Stomach (tissue), 4 donors: ENCODE measurements at regions not wholly inside any gene's neighbourhood (a gene's known extent, or its start where the extent isn't known, plus 50 kb on each side); places are given as distances from the start of the nearest gene placed in this dataset.

ENCODE experiments used
- CTCF ChIP-seq, 7 experiments: fragments of 450-650 bp in 4 of 7; fragments of 200-600 bp in 3 of 7; sonication (generic) in 3 of 7; IDR thresholded peaks; one replicate each; pipeline ENCODE4 v1.5.1; 2016 to 2019; ENCODE audit warnings: antibody characterized with exemption in 7 of 7, control low read depth in 2 of 7, mild to moderate bottlenecking in 1 of 7
- POLR2A ChIP-seq, 4 donors: fragments of 450-650 bp; IDR thresholded peaks; one replicate each; pipeline ENCODE4 v1.6.1; 2016; ENCODE audit warnings: antibody characterized with exemption in 4 of 4, control low read depth in 2 of 4, mild to moderate bottlenecking in 1 of 4, moderate library complexity in 1 of 4
- POLR2AphosphoS5 ChIP-seq, 3 donors: sonication (generic); formaldehyde crosslinking; IDR thresholded peaks; one replicate each; pipeline ENCODE4 v1.6.1; 2016; ENCODE audit warnings: antibody characterized with exemption in 3 of 3

GRCh38 chr5:68429510-68429909 lies 214.0 kb downstream of the PIK3R1 start:
- no peak for TF ChIP-seq POLR2AphosphoS5 (IDR thresholded peaks at IDR 0.05)
- no peak for TF ChIP-seq CTCF (IDR thresholded peaks at IDR 0.05)
- no peak for TF ChIP-seq POLR2A (IDR thresholded peaks at IDR 0.05)
